DND-41 (cell line): ENCODE measurements at regions not wholly inside any gene's neighbourhood (a gene's known extent, or its start where the extent isn't known, plus 50 kb on each side); places are given as distances from the start of the nearest gene placed in this dataset.
A peak's percentile ranks its signal among the peaks of the same experiment; 100 is the strongest.

Experiments
- ATAC-seq: fragments of 200-7000 bp; cut with Tn5 transposase; 3 replicates; pipeline ENCODE4 v1.9.1; 2021; ENCODE audit warnings: low read depth; ENCODE audit not compliant: insufficient read depth
- DNase-seq: peaks from one replicate; pipeline ENCODE4 v3.0.0-alpha.2; 2020
- H2AFZ ChIP-seq: 2 replicates; pipeline ENCODE4 v1.6.0; 2012; ENCODE audit warnings: low read depth, low read length
- H3K27ac ChIP-seq: 2 replicates; pipeline ENCODE4 v1.5.1; 2012; ENCODE audit warnings: low read length, inconsistent platforms
- H3K27me3 ChIP-seq: fragments of 200-600 bp; sonication (generic); 2 replicates; pipeline ENCODE4 v1.6.0; 2012; ENCODE audit warnings: low read length, mild to moderate bottlenecking, inconsistent platforms; ENCODE audit not compliant: insufficient read depth, poor library complexity
- H3K36me3 ChIP-seq: 2 replicates; pipeline ENCODE4 v1.5.1; 2012; ENCODE audit warnings: low read length, inconsistent platforms; ENCODE audit not compliant: insufficient read depth
- H3K4me1 ChIP-seq: 2 replicates; pipeline ENCODE4 v1.5.1; 2012; ENCODE audit warnings: mild to moderate bottlenecking, low read length; ENCODE audit not compliant: insufficient read depth
- H3K4me2 ChIP-seq: 2 replicates; pipeline ENCODE4 v1.6.0; 2012; ENCODE audit warnings: mild to moderate bottlenecking, moderate library complexity, low read length, inconsistent platforms; ENCODE audit not compliant: insufficient read depth
- H3K4me3 ChIP-seq, 2 experiments: fragments of 200-600 bp in 1 of 2; shearing (Covaris generic) in 1 of 2; 2 replicates each; pipeline ENCODE4 v1.5.1; 2012 to 2016; ENCODE audit warnings: inconsistent platforms in 2 of 2, low read length in 2 of 2, mild to moderate bottlenecking in 2 of 2, low read depth in 1 of 2, moderate library complexity in 1 of 2
- H3K79me2 ChIP-seq: 2 replicates; pipeline ENCODE4 v1.6.0; 2012; ENCODE audit warnings: low read length, inconsistent platforms; ENCODE audit not compliant: insufficient read depth
- H3K9ac ChIP-seq: 2 replicates; pipeline ENCODE4 v1.6.0; 2012; ENCODE audit warnings: low read depth, mild to moderate bottlenecking, inconsistent platforms, low read length, moderate library complexity
- H3K9me3 ChIP-seq: 2 replicates; pipeline ENCODE4 v1.5.1; 2012; ENCODE audit warnings: low read length, moderate library complexity, mild to moderate bottlenecking, inconsistent platforms; ENCODE audit not compliant: insufficient read depth, severe bottlenecking
- H4K20me1 ChIP-seq: 2 replicates; pipeline ENCODE4 v1.6.0; 2012; ENCODE audit warnings: low read length; ENCODE audit not compliant: insufficient read depth
- EZH2 ChIP-seq: IDR thresholded peaks from 3 replicates; pipeline ENCODE4 v1.6.1; 2012; ENCODE audit warnings: borderline replicate concordance, low read depth, mild to moderate bottlenecking, moderate library complexity, low read length, inconsistent platforms; ENCODE audit not compliant: severe bottlenecking
- TF ChIP-seq, protein P1 (sequence below): IDR thresholded peaks from 2 replicates; pipeline ENCODE4 v1.5.1; 2012; ENCODE audit warnings: borderline replicate concordance, low read length, moderate library complexity, mild to moderate bottlenecking; ENCODE audit not compliant: poor library complexity, severe bottlenecking; ENCODE audit errors: extremely low read depth

DNA sequence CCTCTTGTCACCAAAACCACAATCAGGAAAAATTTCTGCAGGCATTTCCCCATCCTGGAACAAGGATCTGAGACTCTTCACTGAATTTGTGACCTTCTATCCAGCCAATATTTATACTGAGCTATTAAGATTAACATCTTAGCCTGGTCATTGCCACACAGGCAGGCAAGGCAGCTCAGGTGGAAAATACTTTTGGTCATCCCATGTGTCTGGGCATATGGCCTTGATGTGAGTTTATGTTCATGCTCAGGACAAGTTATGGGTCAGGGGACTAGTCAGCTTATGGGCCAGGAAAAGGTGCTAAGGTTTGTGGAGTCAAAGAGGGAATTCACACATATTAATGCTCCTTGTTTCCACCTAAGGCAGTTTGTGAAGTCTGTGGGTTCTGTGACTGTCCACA lies 124.3 kb upstream of the TOP3B start:
- H3K27me3 ChIP-seq = peaks cover 7% of the 10 kb centered on the region
- no peak overlapping the region for H3K9ac ChIP-seq
- no peaks in the 10 kb centered on the region for H3K9me3 ChIP-seq
- H3K4me1 ChIP-seq = no peaks in the 10 kb centered on the region
- H3K79me2 ChIP-seq = no peaks in the 10 kb centered on the region
- no peak overlapping the region for H3K27ac ChIP-seq
- H2AFZ ChIP-seq = no peak overlapping the region
- H4K20me1 ChIP-seq = no peaks in the 10 kb centered on the region
- ATAC-seq = no peak
- no peak overlapping the region for H3K4me3 ChIP-seq
- no peaks in the 10 kb centered on the region for H3K36me3 ChIP-seq
- H3K4me2 ChIP-seq = no peak overlapping the region
- DNase-seq = no peak
- TF ChIP-seq, protein P1, sequence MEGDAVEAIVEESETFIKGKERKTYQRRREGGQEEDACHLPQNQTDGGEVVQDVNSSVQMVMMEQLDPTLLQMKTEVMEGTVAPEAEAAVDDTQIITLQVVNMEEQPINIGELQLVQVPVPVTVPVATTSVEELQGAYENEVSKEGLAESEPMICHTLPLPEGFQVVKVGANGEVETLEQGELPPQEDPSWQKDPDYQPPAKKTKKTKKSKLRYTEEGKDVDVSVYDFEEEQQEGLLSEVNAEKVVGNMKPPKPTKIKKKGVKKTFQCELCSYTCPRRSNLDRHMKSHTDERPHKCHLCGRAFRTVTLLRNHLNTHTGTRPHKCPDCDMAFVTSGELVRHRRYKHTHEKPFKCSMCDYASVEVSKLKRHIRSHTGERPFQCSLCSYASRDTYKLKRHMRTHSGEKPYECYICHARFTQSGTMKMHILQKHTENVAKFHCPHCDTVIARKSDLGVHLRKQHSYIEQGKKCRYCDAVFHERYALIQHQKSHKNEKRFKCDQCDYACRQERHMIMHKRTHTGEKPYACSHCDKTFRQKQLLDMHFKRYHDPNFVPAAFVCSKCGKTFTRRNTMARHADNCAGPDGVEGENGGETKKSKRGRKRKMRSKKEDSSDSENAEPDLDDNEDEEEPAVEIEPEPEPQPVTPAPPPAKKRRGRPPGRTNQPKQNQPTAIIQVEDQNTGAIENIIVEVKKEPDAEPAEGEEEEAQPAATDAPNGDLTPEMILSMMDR = no peak
- TF ChIP-seq EZH2 = no peak

DNA sequence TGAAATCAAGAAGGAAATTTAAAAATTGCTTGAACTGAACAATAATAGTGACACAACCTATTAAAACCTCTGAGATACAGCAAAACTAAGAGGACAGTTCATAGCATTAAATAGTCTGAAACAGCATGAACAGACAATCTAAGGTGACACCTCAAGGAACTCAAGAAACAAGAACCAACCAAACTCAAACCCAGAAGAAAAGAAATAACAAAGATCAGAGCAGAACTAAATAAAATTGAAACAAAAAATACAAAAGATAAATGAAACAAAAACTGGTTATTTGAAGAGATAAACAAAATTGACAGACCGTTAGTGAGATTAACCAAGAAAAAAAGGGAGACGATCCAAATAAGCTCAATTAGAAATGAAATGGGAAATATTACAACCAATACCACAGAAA lies 122.8 kb upstream of the TOP3B start:
- Histone ChIP-seq H3K27ac (no peak overlapping the region), H3K4me3 (no peak overlapping the region), H4K20me1 (no peaks in the 10 kb centered on the region), H3K9me3 (no peaks in the 10 kb centered on the region), H3K9ac (no peak overlapping the region), H3K36me3 (no peaks in the 10 kb centered on the region), H2AFZ (no peak overlapping the region), H3K27me3 (peaks cover 11% of the 10 kb centered on the region), H3K79me2 (no peaks in the 10 kb centered on the region), H3K4me2 (no peak overlapping the region), H3K4me1 (no peaks in the 10 kb centered on the region)
- ATAC-seq = no peak
- TF ChIP-seq, protein P1 = no peak
- TF ChIP-seq EZH2 = no peak
- DNase-seq = no peak

DNA sequence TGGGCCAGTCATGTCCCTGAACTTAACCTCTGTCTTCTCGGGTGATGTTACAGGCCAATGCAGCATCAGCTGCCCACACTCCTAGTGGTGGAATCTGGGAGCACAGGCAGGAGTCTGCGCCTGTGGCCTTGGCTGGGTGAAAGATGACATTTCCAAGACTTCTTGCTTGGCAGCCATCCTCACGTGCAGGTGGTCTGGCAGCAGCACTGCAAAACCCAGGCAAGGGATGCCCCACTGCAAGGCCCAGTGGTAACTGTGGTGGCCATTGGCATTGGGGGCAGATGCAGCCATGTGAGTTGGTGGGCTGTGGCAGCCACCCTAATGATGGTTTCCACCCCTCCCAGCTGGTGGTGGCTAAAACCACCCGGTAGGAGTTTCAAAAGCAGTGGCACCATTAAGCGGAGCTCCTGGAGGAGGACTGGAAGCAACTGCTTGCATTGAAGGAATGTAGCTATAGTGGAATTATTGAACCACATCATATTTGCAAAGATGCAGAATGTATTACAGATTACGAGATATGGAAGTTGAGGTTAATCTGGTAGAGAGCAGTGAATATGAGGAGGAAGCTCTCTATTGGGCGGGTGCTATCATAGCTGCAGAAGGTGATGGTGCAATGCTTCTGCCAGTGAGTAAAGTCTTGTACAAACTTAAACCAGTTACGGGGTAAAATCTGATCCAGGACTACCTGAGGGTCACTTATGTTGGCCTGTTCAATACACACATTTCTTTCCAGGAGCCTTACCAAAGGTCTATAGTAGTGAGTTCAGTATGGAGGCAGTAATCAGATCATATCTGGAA lies 120.7 kb upstream of the TOP3B start:
- TF ChIP-seq, protein P1 = peak; percentile 61
- no peak for TF ChIP-seq EZH2
- ATAC-seq = peak; percentile 53; the same call in 2 of the 3 replicates
- H4K20me1 ChIP-seq = no peaks in the 10 kb centered on the region
- H3K9me3 ChIP-seq = no peaks in the 10 kb centered on the region
- no peak overlapping the region for H3K4me3 ChIP-seq
- no peak overlapping the region for H2AFZ ChIP-seq
- no peaks in the 10 kb centered on the region for H3K4me1 ChIP-seq
- peaks cover 17% of the 10 kb centered on the region for H3K27me3 ChIP-seq
- no peak overlapping the region for H3K9ac ChIP-seq
- H3K4me2 ChIP-seq = no peak overlapping the region
- peak; percentile 40 for DNase-seq
- no peak overlapping the region for H3K27ac ChIP-seq
- H3K79me2 ChIP-seq = no peaks in the 10 kb centered on the region
- H3K36me3 ChIP-seq = no peaks in the 10 kb centered on the region
